Lower lobe of right lung (tissue), 2 donors: ENCODE measurements at regions not wholly inside any gene's neighbourhood (a gene's known extent, or its start where the extent isn't known, plus 50 kb on each side); places are given as distances from the start of the nearest gene placed in this dataset.

ENCODE experiments used
- ATAC-seq, 2 donors: fragments of 200-7000 bp; cut with Tn5 transposase; one replicate each; pipeline ENCODE4 v1.9.1; 2020 to 2022; ENCODE audit warnings: mild to moderate bottlenecking in 2 of 2, moderate library complexity in 2 of 2
- DNase-seq: peaks from one replicate; pipeline ENCODE4 v3.0.0-alpha.2; 2020
- H3K27ac ChIP-seq: fragments of 200-600 bp; one replicate; pipeline ENCODE4 v1.8.0; 2022
- H3K27me3 ChIP-seq: fragments of 200-600 bp; one replicate; pipeline ENCODE4 v1.8.0; 2022; ENCODE audit warnings: low read depth
- H3K36me3 ChIP-seq: fragments of 200-600 bp; one replicate; pipeline ENCODE4 v1.8.0; 2022; ENCODE audit warnings: mild to moderate bottlenecking
- H3K4me1 ChIP-seq: fragments of 200-600 bp; one replicate; pipeline ENCODE4 v1.8.0; 2022
- H3K4me3 ChIP-seq: fragments of 200-600 bp; one replicate; pipeline ENCODE4 v1.8.0; 2022; ENCODE audit warnings: mild to moderate bottlenecking
- H3K9me3 ChIP-seq: fragments of 200-600 bp; one replicate; pipeline ENCODE4 v1.8.0; 2022
- intact Hi-C: fragments of 100-400 bp; cut with DNase I; formaldehyde crosslinking; loops from one replicate; pipeline ENCODE4 v1.11.0; 2022
- TF ChIP-seq, protein P1 (sequence below): fragments of 200-600 bp; IDR thresholded peaks from one replicate; pipeline ENCODE4 v1.8.0; 2022; ENCODE audit warnings: antibody characterized with exemption, mild to moderate bottlenecking
- donor health status: DM: no; HTN: yes; CAD: no; lungs with severe emphysema.

DNA sequence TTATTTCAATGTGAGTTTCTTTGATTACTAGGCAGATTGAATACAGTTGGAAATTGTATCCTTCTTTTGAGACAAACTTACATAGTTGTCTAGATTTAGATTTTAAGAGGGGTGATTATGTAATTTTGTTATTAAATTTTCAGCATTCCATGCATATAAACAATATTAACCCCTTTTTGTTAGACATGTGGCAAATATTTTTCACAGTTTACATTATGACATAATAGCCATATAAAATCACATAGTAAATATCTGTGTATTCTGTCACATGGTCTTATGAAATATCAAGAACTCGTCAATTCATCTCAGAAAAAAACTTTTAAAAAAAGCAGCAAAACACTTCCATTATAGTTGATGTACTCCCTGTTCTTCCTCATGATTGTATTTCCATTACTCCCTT is 243.8 kb downstream of the CYP26B1 start:
- intact Hi-C loops: no loop called here
- no peaks in the 10 kb centered on the region for H3K9me3 ChIP-seq
- no peaks in the 10 kb centered on the region for H3K36me3 ChIP-seq
- H3K4me3 ChIP-seq: no peak overlapping the region
- TF ChIP-seq, protein P1, sequence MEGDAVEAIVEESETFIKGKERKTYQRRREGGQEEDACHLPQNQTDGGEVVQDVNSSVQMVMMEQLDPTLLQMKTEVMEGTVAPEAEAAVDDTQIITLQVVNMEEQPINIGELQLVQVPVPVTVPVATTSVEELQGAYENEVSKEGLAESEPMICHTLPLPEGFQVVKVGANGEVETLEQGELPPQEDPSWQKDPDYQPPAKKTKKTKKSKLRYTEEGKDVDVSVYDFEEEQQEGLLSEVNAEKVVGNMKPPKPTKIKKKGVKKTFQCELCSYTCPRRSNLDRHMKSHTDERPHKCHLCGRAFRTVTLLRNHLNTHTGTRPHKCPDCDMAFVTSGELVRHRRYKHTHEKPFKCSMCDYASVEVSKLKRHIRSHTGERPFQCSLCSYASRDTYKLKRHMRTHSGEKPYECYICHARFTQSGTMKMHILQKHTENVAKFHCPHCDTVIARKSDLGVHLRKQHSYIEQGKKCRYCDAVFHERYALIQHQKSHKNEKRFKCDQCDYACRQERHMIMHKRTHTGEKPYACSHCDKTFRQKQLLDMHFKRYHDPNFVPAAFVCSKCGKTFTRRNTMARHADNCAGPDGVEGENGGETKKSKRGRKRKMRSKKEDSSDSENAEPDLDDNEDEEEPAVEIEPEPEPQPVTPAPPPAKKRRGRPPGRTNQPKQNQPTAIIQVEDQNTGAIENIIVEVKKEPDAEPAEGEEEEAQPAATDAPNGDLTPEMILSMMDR: no peak
- no peaks in the 10 kb centered on the region for H3K4me1 ChIP-seq
- peaks cover 12% of the 10 kb centered on the region for H3K27me3 ChIP-seq
- no peak for ATAC-seq
- no peak overlapping the region for H3K27ac ChIP-seq
- no peak for DNase-seq

DNA sequence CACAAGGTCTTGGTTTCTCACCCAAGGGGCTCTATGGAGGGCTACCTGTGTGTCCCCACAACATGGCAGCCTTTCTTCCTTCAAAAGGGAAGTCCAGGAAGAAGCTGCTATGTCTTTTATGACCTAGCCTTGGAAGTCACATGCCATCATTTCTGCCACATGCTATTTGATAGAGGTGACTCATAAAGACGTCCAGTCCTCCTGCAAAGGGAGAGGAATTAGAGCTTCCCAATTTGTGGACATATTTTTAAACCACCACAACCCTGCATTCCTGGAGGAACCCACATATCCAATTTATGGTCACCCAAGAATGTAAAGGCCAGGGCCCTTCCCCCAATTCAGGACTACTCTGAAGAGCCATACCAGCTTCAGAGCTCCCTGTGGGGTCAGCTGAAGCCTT is 246.2 kb downstream of the CYP26B1 start:
- no peaks in the 10 kb centered on the region for H3K9me3 ChIP-seq
- ATAC-seq (no peak), DNase-seq (no peak)
- intact Hi-C loops: no loop called here
- H3K27ac ChIP-seq: no peak overlapping the region
- TF ChIP-seq, protein P1: no peak
- no peaks in the 10 kb centered on the region for H3K36me3 ChIP-seq
- H3K27me3 ChIP-seq: peaks cover under 1% of the 10 kb centered on the region
- no peak overlapping the region for H3K4me3 ChIP-seq
- no peaks in the 10 kb centered on the region for H3K4me1 ChIP-seq

DNA sequence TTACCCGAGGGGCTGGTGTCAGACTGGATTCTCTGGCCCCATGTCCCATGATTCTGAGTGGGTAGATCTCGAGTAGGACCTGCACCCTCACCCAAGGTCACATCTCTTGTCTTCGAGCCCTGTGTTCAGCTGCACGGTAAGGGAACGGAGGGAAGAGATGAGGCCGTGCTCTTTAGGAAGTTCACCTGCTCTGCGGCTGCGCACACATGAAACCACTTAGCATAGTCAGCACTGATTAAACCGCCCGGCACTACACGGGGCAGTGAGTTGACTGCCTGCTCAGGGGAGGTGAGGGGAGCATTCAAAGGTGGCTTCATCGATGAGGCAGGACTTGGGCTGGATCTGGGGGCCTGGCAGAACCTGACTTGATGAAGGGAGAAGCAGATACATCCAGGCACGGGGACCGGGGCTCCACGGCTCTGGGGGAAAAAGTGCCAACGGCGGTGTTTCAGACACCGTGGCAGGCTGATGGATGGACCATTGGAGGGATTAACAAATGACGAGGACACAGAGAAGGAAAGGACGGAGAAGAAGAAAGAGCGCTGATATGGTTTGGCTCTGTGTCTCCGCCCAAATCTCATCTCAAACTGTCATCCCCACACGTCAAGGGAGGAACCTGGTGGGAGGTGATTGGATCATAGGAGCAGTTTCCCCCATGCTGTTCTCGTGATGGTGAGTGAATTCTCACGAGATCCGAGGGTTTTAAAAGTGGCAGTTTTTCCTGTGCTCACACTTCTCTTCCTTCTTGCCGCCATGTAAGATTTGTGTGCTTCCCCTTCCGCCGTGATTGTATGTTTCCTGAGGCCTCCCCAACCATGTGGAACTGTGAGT is 248.6 kb downstream of the CYP26B1 start:
- intact Hi-C loops: no loop called here

DNA sequence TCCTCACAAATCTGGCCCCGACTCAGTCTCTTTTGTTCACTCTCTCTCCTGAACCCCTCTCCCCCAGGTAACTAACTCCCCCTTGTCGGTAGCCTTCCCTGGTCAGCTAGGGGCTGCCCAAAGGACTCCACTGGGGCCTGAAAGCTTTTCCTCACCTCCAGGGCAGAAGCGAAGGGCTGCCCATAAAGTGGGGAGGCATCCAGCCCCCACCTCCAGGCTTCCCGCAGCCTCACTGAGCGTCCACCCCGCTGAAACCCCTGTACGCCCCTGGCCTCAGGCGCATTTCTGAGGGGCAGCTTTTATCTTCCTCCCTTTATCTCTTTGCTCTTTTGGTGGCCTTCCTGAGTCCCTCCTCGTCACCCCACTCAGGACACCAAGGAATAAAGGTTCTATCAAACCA is 249.3 kb downstream of the CYP26B1 start:
- intact Hi-C loops: no loop called here
- no peak for DNase-seq
- Histone ChIP-seq H3K4me1 (no peaks in the 10 kb centered on the region), H3K9me3 (no peaks in the 10 kb centered on the region), H3K4me3 (no peak overlapping the region), H3K36me3 (no peaks in the 10 kb centered on the region), H3K27ac (no peak overlapping the region), H3K27me3 (no peaks in the 10 kb centered on the region)
- no peak for ATAC-seq
- TF ChIP-seq, protein P1: no peak

More for the DNA sequence above, 248.6 kb downstream of the CYP26B1 start:
- no peaks in the 10 kb centered on the region for H3K9me3 ChIP-seq
- H3K27me3 ChIP-seq: no peaks in the 10 kb centered on the region
- no peak overlapping the region for H3K27ac ChIP-seq
- ATAC-seq (no peak), DNase-seq (no peak)
- H3K4me1 ChIP-seq: no peaks in the 10 kb centered on the region
- TF ChIP-seq, protein P1: no peak
- H3K4me3 ChIP-seq: no peak overlapping the region
- no peaks in the 10 kb centered on the region for H3K36me3 ChIP-seq

DNA sequence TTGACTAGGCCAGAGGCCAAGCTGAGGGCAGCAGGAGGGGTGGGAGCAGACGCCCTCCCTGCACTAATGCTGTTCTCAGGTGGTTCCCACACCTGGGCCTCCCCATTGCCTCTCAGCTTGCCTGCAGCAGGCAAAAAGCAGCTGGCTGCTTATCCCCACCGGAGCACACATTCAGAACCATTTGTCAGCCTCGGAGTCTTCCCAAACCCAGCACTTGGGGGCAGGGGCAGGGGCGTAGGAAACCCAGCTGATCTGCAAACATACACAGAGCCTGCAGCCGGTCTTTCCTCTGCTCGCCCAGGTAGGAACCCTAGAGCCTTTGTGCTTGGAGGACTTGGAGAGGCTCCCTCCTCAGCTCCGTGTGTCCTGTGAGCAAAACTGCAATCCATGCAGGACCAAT is 249.8 kb downstream of the CYP26B1 start:
- intact Hi-C loops: no loop called here
- no peak overlapping the region for H3K27ac ChIP-seq
- ATAC-seq (no peak), DNase-seq (no peak)
- no peaks in the 10 kb centered on the region for H3K4me1 ChIP-seq
- no peaks in the 10 kb centered on the region for H3K27me3 ChIP-seq
- H3K36me3 ChIP-seq: no peaks in the 10 kb centered on the region
- H3K9me3 ChIP-seq: no peaks in the 10 kb centered on the region
- TF ChIP-seq, protein P1: no peak
- H3K4me3 ChIP-seq: no peak overlapping the region
